ENCODE measurements at regions not wholly inside any gene's neighbourhood (a gene's known extent, or its start where the extent isn't known, plus 50 kb on each side); places are given as distances from the start of the nearest gene placed in this dataset.

DNA sequence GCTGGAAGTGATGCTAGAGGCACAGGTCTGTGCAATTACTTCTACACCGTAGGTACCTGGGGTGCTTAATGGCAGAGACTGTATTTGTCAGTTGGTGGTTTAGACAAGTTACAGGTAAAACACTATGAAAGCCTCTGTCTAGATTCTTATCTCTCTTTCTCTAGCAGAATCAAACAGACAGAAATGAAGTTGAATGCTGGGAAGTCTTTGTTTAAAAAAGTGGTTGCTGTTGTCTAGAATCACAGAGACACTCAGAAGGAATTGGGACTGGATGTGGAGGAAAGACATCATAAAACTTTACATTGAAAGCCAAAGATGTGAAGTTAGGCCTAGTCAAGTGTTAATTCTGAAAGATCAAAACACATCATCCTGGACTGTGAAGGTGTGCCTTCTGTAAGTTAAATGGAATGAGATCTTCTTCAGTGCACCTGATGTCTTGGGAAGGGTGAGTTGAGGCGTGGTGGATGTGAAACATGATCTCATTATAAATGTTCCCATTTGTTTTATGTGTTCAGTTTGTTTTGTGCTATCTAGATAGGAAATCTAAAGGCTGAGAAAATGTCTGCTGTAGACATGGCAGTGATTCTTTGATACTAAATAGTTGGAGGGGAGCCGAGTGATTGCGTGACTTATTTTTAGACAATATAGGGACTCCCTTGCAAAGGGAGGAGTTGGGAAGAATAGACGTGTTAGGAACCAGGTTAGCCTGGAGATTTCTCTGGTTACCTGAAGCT is 290.2 kb downstream of the SOX4 start:
- DNase-seq (ENCODE audit: insufficient read length, low spot score) (no peak), FAIRE-seq (no peak)
- TF ChIP-seq POLR2A (IDR thresholded peaks at IDR 0.05; ENCODE audit: low read depth, low read length): no peak

DNA sequence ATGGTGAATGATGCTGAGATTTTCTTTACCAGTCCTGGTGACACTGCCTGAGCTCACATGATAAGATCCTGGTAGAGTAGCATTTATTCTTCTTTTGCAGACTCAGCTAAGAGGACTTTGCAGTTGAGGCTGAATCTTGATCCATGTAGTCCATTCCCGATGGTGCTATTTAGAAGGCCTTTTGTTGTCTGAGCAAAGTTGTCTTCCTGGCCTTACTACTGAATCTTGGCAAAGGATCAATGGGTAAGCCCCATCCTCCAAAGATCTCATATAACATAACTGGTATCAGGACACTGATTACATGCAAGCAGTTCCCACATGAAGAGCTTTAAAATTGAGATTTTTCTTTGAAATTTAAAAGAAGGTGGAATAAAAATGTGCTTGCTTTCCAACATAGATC is 291.6 kb downstream of the SOX4 start:
- DNase-seq (ENCODE audit: insufficient read length, low spot score) (no peak), FAIRE-seq (no peak)
- no peak for TF ChIP-seq POLR2A (IDR thresholded peaks at IDR 0.05; ENCODE audit: low read depth, low read length)

DNA sequence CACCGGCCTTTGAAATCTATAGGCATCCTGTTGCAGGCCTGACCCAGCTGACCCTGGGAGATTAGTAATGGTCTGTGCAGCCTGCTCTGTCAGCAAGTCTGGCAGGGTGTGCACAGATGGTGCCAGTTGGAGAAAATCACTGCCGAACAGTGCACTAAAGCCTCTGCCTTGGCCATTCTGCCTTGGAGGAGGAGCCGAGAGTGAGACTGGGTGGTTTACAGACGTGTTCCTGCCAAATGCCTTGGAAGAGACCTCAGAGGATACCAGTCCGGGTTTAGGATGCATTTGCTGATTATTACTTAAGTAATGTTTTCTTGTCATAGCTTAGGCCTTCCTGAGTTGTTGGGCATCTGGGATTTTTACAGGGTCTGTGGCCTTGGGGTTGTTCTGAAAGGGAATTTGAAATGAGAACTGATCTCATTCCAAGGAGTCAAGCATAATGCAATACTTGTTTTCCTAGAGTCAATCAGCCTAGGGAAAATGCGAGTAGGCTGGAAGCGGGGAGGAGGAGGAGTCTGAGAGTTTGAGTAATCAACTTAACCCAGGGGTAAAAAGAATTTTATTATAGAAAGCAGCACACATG is 292.1 kb downstream of the SOX4 start:
- FAIRE-seq: peak; percentile 98
- no peak for TF ChIP-seq POLR2A (IDR thresholded peaks at IDR 0.05; ENCODE audit: low read depth, low read length)
- DNase-seq (ENCODE audit: insufficient read length, low spot score): peak; percentile 38

DNA sequence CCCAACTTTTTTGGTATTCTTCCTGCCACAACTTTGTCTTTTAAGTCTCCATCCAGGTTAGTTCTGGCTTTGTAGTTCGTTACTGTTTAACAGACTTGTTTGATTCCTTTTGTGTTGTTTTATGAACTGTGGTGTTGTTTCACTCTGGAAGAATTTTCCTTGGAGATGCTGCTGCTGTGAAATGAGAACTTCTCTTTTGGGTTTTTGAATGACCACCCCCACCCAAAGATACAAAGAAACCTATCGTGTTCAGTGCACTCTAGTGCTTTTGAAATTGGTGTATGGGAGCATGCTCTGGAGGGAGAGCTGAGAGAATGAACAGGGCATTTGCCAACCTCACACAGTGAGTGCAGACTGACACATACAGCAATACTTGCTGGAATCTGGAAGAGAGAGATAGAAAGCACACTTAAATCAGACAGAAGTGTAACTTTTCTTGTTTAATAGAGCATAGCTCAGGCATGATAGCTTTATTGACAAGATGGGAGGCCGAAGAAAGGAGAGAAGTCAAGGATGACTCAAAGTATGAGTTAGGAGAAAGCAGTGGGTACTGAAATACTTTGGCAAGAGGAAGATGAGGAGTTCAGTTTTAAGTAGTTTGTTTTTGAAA is 293.1 kb downstream of the SOX4 start:
- no peak for TF ChIP-seq POLR2A (IDR thresholded peaks at IDR 0.05; ENCODE audit: low read depth, low read length)
- DNase-seq (ENCODE audit: insufficient read length, low spot score): no peak
- FAIRE-seq: peak; percentile 33

DNA sequence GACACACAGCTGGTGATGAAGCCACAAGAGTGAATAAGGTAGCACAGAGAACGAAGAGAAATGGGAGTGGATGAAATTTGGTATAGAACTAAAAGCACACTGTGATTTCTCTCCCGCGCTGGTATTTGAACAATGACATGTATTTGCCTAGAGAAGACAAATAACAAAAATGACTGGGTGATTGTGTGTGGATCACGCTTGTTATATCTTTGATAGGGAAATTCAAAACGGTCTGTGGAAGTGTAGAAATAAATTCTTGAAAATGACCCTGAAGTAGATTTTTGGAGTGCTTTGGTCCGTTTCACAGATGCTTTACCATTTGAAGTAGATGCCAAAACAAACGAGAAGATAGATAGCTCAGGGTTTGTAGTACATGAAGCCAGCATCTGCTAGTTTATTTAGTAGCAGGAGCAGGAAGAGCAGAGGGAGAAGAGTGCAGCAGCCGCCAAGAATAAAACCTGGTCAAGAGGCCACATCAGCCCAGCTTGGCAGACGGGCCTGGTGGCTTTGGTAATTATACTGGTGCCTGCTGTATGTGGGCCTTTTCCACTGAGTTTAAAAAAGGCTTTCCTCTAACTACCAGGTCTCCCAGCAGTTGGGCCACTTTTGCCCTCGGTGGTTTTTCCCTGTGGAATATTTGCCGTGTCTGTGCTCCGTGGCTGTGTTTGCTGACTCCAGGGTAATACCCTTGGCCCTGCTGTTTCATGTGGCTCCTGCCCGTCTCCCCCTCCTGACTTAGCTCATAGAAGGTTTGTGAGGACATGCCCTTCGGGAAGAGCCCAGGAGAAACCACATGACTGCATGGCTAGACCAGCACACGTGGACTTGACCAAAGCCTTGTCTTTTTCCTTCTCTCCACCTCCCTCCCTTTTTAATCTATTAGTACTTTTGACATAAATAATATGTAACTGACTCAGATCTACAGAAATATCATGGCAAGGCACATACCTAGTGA is 294.0 kb downstream of the SOX4 start:
- DNase-seq (ENCODE audit: insufficient read length, low spot score) (no peak), FAIRE-seq (no peak)
- no peak for TF ChIP-seq POLR2A (IDR thresholded peaks at IDR 0.05; ENCODE audit: low read depth, low read length)

DNA sequence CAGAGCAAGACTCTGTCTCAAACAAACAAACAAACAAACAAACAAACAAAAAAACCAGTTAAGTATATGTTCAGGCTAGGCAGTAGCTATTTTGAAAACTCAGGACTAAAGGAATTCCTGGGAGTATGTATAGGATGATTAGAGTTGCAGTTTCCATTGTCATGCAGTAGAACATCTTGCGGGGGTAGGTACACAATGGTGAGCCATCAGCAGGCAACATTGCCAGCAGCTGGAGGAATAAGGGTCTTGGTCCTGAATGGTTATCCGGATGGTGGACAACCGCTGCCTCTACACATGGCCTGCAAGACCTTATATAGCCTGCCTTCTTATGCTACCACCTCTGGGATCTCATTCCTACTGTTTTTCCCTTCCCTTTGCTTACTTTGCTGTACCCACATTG is 297.5 kb downstream of the SOX4 start:
- TF ChIP-seq POLR2A (IDR thresholded peaks at IDR 0.05; ENCODE audit: low read depth, low read length): no peak
- FAIRE-seq (no peak), DNase-seq (ENCODE audit: insufficient read length, low spot score) (no peak)

DNA sequence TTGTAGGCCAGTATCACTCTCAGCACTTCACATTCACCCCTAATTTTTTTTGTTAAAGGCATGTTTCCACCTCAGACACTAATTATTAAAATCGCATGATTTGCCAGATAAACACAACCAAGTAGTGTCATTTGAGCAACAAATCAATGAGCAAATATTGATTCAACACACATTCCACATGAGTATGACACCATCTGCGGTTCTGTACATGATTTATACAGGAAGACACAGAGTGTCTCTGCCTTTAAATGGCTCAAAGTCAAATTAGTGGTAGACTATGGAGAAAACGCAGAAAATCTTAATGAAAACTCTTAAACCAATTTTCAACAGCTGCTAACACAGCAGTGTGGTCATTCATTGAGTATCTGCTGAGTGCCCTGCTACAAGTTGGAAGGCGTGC is 300.2 kb downstream of the SOX4 start:
- DNase-seq (ENCODE audit: insufficient read length, low spot score) (no peak), FAIRE-seq (no peak)
- TF ChIP-seq POLR2A (IDR thresholded peaks at IDR 0.05; ENCODE audit: low read depth, low read length): no peak

DNA sequence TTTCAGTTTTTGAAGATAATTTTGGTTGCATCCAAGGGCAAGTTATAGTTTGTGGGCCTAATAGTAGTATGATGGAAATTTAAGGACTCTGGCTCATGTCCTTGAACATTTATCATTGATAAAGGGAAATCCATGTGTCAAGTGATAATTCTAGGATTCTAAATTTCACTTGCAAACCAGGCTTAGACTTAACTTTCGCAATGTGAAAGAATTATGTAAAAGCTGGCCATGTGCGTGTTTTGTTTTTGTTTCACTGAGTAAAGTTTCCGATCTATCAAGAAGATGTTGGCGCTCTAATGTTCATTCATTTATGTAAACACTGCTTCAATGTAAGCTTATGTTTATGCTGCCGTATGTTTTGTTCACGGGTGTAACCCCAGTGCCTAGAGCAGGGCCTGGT is 302.0 kb downstream of the SOX4 start:
- DNase-seq (ENCODE audit: insufficient read length, low spot score) (no peak), FAIRE-seq (no peak)
- no peak for TF ChIP-seq POLR2A (IDR thresholded peaks at IDR 0.05; ENCODE audit: low read depth, low read length)

DNA sequence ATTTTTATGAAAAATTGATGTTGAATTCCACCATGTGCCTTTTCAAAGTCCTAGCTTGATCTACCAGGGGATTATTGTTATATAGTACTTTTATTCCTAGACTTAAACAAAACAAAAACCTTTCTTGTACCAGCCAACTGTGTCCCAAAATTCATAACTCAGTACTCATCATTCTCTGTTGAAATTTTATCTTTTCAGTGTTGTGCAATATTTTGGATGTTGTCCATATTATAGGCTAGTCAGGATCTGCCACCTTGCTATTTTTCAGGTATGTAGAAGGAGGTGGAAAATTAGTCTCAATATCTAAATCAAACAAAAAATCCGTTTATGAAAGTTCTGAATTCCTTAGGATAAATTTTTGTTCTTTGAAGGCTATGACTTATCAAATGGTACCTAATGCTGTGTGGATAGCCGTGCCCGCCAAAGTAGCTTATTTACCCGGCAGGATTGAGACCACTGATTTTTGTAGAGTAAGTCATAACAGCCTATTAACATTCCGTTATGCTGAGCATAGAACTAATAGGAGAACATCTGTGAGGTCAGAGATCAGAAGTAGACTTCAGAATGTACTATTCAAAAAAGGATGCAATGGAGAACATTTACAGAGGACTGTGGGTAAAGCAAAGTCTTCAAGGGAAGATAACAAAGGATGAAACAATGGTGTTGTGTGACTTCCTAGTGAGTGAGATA is 304.7 kb downstream of the SOX4 start:
- DNase-seq (ENCODE audit: insufficient read length, low spot score): no peak
- FAIRE-seq: no peak
- TF ChIP-seq POLR2A (IDR thresholded peaks at IDR 0.05; ENCODE audit: low read depth, low read length): no peak

DNA sequence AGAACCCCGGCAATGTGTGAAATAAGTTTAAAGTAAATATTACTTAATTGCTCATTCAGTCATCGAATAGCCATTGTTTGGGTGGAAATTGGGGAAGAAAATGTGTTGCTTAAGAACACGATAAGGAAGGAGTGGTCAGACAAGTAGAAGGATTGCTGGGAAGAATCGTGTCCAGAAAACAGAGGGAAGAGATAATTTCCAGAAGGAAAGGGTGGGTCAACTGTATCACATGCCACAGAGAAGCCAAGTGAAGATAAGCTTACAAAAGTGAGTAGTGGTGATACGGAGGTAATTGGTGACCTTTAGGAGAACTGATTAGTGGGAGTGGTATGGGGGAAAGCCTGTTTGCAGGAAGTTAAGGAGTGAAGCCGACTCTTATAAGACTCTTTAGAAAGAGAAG is 306.2 kb downstream of the SOX4 start:
- no peak for FAIRE-seq
- no peak for DNase-seq (ENCODE audit: insufficient read length, low spot score)
- no peak for TF ChIP-seq POLR2A (IDR thresholded peaks at IDR 0.05; ENCODE audit: low read depth, low read length)

DNA sequence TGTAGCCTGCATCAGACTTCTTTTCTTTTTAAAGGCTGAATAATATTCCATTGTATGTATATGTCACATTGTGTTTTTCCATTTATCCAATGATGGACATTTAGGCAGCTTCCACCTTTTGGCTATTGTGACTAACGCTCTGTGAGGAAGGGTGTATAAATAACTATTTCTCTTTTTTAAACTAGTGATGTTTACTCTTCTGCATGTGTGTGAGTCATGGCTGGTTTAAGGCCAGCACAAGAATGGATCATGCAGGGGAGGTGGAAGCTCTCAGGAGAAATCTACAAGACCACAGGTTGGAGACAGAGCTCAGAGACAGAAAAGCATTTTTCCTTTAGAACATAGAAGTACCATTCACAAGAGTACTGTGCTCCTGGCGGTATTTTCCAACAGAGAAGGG is 307.2 kb downstream of the SOX4 start:
- TF ChIP-seq POLR2A (IDR thresholded peaks at IDR 0.05; ENCODE audit: low read depth, low read length): no peak
- DNase-seq (ENCODE audit: insufficient read length, low spot score) (no peak), FAIRE-seq (peak; percentile 41)

DNA sequence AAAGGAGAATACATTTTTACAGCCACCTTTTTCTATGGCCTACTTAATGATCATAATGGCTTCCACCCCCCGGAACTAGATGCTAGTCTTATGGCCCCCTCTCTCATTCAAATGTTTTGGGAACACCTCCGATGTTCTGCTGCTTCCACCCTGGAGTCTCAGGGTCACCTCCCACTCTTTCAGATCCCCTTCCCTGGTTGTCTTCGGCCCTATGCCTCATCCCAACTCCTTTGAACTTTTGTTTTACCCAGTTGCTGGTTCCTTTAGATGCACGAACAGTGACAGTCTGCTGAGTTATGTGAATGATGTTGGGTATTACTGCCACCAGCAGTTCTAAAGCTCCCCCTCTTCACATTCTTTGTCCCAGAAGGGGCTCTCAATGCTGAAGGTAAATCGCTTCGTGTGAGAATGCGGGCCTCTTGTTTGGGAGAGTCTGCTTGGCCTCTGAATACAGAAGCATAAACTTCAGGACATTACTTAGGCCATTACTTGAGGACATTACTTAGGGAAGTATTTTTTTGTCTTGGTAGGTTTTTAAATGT is 309.1 kb downstream of the SOX4 start:
- DNase-seq (ENCODE audit: insufficient read length, low spot score) (no peak), FAIRE-seq (no peak)
- no peak for TF ChIP-seq POLR2A (IDR thresholded peaks at IDR 0.05; ENCODE audit: low read depth, low read length)

DNA sequence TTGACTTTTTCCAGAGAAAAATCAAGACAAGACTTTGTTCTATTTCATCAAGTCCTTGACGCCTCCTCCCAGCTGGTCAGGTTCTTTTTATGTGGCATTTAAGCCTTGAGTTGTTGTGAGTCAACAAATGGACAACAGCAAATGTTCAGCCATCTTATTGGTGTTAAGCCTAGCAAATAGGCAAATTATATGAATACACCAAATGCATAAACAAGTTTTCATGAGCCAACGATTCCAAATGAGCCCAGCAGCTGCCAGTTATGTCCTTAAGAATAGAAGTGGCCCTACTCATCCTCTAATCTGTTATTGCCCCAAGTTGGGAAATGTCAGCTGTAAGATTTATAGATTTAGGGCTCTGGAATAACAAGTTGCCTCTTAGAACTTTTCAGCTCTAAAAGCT is 312.0 kb downstream of the SOX4 start:
- FAIRE-seq (no peak), DNase-seq (ENCODE audit: insufficient read length, low spot score) (no peak)
- TF ChIP-seq POLR2A (IDR thresholded peaks at IDR 0.05; ENCODE audit: low read depth, low read length): no peak
